NB4 (cell line): ENCODE measurements at regions not wholly inside any gene's neighbourhood (a gene's known extent, or its start where the extent isn't known, plus 50 kb on each side); places are given as distances from the start of the nearest gene placed in this dataset.

ENCODE experiments used
- MYC ChIP-seq: IDR thresholded peaks from 2 replicates; pipeline ENCODE4 v1.6.1; 2011; ENCODE audit warnings: low read depth, low read length
- POLR2A ChIP-seq: IDR thresholded peaks from 2 replicates; pipeline ENCODE4 v1.6.1; 2011; ENCODE audit warnings: mild to moderate bottlenecking; ENCODE audit not compliant: insufficient read length; ENCODE audit errors: extremely low read depth
- TF ChIP-seq, protein P1 (sequence below): IDR thresholded peaks from one replicate; pipeline ENCODE4 v1.5.1; 2012; ENCODE audit warnings: low read depth, low read length
- TF ChIP-seq, protein P2 (sequence below): IDR thresholded peaks from 2 replicates; pipeline ENCODE4 v1.6.1; 2011; ENCODE audit warnings: low read depth, low read length

DNA sequence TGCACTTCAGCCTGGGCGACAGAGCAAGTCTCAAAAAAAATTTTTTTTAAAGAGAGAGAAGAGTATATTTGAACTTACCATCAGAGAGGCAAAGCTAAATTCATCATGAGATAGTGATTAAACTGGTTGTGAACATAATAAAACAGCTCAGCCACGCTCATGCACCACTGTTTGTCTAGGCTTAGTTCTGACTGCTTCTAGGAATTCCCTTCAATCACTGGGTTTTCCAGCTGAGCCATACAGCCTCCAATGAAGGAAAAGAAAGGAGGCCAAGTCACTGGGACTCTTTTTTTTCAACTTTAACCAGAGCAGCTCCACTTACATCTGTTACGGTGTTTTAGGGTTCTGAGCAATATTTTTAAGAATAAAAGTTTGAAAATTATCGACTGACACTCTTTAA lies 50.4 kb upstream of the HNRNPU start:
- TF ChIP-seq, protein P1, sequence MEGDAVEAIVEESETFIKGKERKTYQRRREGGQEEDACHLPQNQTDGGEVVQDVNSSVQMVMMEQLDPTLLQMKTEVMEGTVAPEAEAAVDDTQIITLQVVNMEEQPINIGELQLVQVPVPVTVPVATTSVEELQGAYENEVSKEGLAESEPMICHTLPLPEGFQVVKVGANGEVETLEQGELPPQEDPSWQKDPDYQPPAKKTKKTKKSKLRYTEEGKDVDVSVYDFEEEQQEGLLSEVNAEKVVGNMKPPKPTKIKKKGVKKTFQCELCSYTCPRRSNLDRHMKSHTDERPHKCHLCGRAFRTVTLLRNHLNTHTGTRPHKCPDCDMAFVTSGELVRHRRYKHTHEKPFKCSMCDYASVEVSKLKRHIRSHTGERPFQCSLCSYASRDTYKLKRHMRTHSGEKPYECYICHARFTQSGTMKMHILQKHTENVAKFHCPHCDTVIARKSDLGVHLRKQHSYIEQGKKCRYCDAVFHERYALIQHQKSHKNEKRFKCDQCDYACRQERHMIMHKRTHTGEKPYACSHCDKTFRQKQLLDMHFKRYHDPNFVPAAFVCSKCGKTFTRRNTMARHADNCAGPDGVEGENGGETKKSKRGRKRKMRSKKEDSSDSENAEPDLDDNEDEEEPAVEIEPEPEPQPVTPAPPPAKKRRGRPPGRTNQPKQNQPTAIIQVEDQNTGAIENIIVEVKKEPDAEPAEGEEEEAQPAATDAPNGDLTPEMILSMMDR: no peak
- TF ChIP-seq POLR2A (no peak), MYC (no peak)
- TF ChIP-seq, protein P2, sequence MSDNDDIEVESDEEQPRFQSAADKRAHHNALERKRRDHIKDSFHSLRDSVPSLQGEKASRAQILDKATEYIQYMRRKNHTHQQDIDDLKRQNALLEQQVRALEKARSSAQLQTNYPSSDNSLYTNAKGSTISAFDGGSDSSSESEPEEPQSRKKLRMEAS: no peak
